Thymus (tissue), 11 donors: ENCODE measurements at regions not wholly inside any gene's neighbourhood (a gene's known extent, or its start where the extent isn't known, plus 50 kb on each side); places are given as distances from the start of the nearest gene placed in this dataset.

Experiments used
- DNase-seq, 9 donors: peaks; one replicate each; pipeline ENCODE4 v3.0.0-alpha.2; 2013; ENCODE audit warnings: low spot score in 9 of 9, low read depth in 6 of 9, missing footprints in 1 of 9
- H3K27ac ChIP-seq, 2 donors: one replicate each; pipeline ENCODE4 v1.5.1; 2013; ENCODE audit warnings: control low read depth in 1 of 2, low read depth in 1 of 2, low read length in 1 of 2, mild to moderate bottlenecking in 1 of 2, moderate library complexity in 1 of 2
- H3K27me3 ChIP-seq, 2 donors: one replicate each; pipeline ENCODE4 v1.5.1; 2013; ENCODE audit warnings: low read length in 1 of 2; ENCODE audit not compliant: control insufficient read depth in 2 of 2, insufficient read depth in 1 of 2
- H3K36me3 ChIP-seq, 2 donors: one replicate each; pipeline ENCODE4 v1.5.1; 2013; ENCODE audit warnings: low read length in 1 of 2, mild to moderate bottlenecking in 1 of 2, moderate library complexity in 1 of 2; ENCODE audit not compliant: control insufficient read depth in 2 of 2, insufficient read depth in 2 of 2
- H3K4me1 ChIP-seq, 2 donors: one replicate each; pipeline ENCODE4 v1.5.1; 2013; ENCODE audit warnings: low read length in 2 of 2; ENCODE audit not compliant: control insufficient read depth in 2 of 2, insufficient read depth in 2 of 2
- H3K4me3 ChIP-seq, 2 donors: one replicate each; pipeline ENCODE4 v1.5.1; 2013; ENCODE audit warnings: low read length in 2 of 2, control low read depth in 1 of 2, mild to moderate bottlenecking in 1 of 2
- H3K9me3 ChIP-seq, 2 donors: one replicate each; pipeline ENCODE4 v1.5.1; 2013; ENCODE audit warnings: low read length in 1 of 2, mild to moderate bottlenecking in 1 of 2; ENCODE audit not compliant: control insufficient read depth in 2 of 2, insufficient read depth in 1 of 2
- WGBS: extraction: QIAGEN DNeasy Blood & Tissue Kit; methylation state at CpG from one replicate; pipeline ENCODE4 v1.1.7; 2013; 5-methylcytosine and 5-hydroxymethylcytosine counted together
- donor health status: healthy.

GRCh38 chr4:18954538-18954937 lies 933.0 kb upstream of the LCORL start:
- H3K9me3 ChIP-seq = no peaks in the 10 kb centered on the region
- H3K27ac ChIP-seq = no peak overlapping the region
- no peaks in the 10 kb centered on the region for H3K36me3 ChIP-seq
- DNase-seq = no peak
- no peak overlapping the region for H3K4me3 ChIP-seq
- WGBS = 90% methylated on average over 2 of the region's 2 CpGs
- no peaks in the 10 kb centered on the region for H3K27me3 ChIP-seq
- no peaks in the 10 kb centered on the region for H3K4me1 ChIP-seq

- H3K4me3 ChIP-seq = no peak overlapping the region
- H3K4me1 ChIP-seq = no peaks in the 10 kb centered on the region
- DNase-seq = no peak
- H3K27me3 ChIP-seq = no peaks in the 10 kb centered on the region
- H3K27ac ChIP-seq = no peak overlapping the region
- no peaks in the 10 kb centered on the region for H3K9me3 ChIP-seq
- H3K36me3 ChIP-seq = no peaks in the 10 kb centered on the region
Observed at GRCh38 chr4:18953613-18954012, 932.1 kb upstream of the LCORL start.

- Histone ChIP-seq H3K9me3 (no peaks in the 10 kb centered on the region), H3K36me3 (no peaks in the 10 kb centered on the region), H3K27me3 (no peaks in the 10 kb centered on the region), H3K27ac (no peak overlapping the region), H3K4me1 (no peaks in the 10 kb centered on the region), H3K4me3 (no peak overlapping the region)
- WGBS = 92% methylated on average over 2 of the region's 2 CpGs
- DNase-seq = no peak
Observed at GRCh38 chr4:18945464-18945863, 923.9 kb upstream of the LCORL start.

GRCh38 chr4:18942874-18943273 lies 921.3 kb upstream of the LCORL start:
- H3K4me3 ChIP-seq = no peak overlapping the region
- H3K27me3 ChIP-seq = no peaks in the 10 kb centered on the region
- no peaks in the 10 kb centered on the region for H3K9me3 ChIP-seq
- no peaks in the 10 kb centered on the region for H3K4me1 ChIP-seq
- no peak overlapping the region for H3K27ac ChIP-seq
- H3K36me3 ChIP-seq = no peaks in the 10 kb centered on the region
- DNase-seq = no peak

- H3K9me3 ChIP-seq = no peaks in the 10 kb centered on the region
- no peak overlapping the region for H3K27ac ChIP-seq
- H3K36me3 ChIP-seq = no peaks in the 10 kb centered on the region
- WGBS = 73% methylated on average over 3 of the region's 3 CpGs
- no peak overlapping the region for H3K4me3 ChIP-seq
- no peaks in the 10 kb centered on the region for H3K27me3 ChIP-seq
- DNase-seq = no peak
- no peaks in the 10 kb centered on the region for H3K4me1 ChIP-seq
Observed at GRCh38 chr4:18938343-18939099, 917.0 kb upstream of the LCORL start.

GRCh38 chr4:18937746-18938145 lies 916.2 kb upstream of the LCORL start:
- H3K27me3 ChIP-seq = no peaks in the 10 kb centered on the region
- DNase-seq = no peak
- no peak overlapping the region for H3K27ac ChIP-seq
- H3K4me3 ChIP-seq = no peak overlapping the region
- H3K4me1 ChIP-seq = no peaks in the 10 kb centered on the region
- 98% methylated on average over 4 of the region's 4 CpGs for WGBS
- H3K9me3 ChIP-seq = no peaks in the 10 kb centered on the region
- H3K36me3 ChIP-seq = no peaks in the 10 kb centered on the region

GRCh38 chr4:18937080-18937479 lies 915.5 kb upstream of the LCORL start:
- no peak for DNase-seq
- WGBS = 87% methylated on average over 4 of the region's 4 CpGs
- H3K27me3 ChIP-seq = no peaks in the 10 kb centered on the region
- H3K27ac ChIP-seq = no peak overlapping the region
- H3K4me1 ChIP-seq = no peaks in the 10 kb centered on the region
- no peaks in the 10 kb centered on the region for H3K9me3 ChIP-seq
- H3K4me3 ChIP-seq = no peak overlapping the region
- H3K36me3 ChIP-seq = no peaks in the 10 kb centered on the region

GRCh38 chr4:18935659-18936345 lies 914.2 kb upstream of the LCORL start:
- 79% methylated on average over 7 of the region's 7 CpGs for WGBS

GRCh38 chr4:18934197-18934596 lies 912.6 kb upstream of the LCORL start:
- DNase-seq = no peak
- H3K27me3 ChIP-seq = no peaks in the 10 kb centered on the region
- 59% methylated on average over 4 of the region's 4 CpGs for WGBS

More at GRCh38 chr4:18935659-18936345, 914.2 kb upstream of the LCORL start:
- Histone ChIP-seq H3K36me3 (no peaks in the 10 kb centered on the region), H3K9me3 (no peaks in the 10 kb centered on the region), H3K27me3 (no peaks in the 10 kb centered on the region), H3K4me1 (no peaks in the 10 kb centered on the region), H3K4me3 (no peak overlapping the region), H3K27ac (no peak overlapping the region)
- DNase-seq = no peak

More at GRCh38 chr4:18934197-18934596, 912.6 kb upstream of the LCORL start:
- Histone ChIP-seq H3K9me3 (no peaks in the 10 kb centered on the region), H3K27ac (no peak overlapping the region), H3K36me3 (no peaks in the 10 kb centered on the region), H3K4me3 (no peak overlapping the region), H3K4me1 (no peaks in the 10 kb centered on the region)
